OCI-LY7 (cell line): ENCODE measurements at regions not wholly inside any gene's neighbourhood (a gene's known extent, or its start where the extent isn't known, plus 50 kb on each side); places are given as distances from the start of the nearest gene placed in this dataset.

Experiments used
- CTCF ChIP-seq: fragments of 200-600 bp; sonication (generic); conservative IDR thresholded peaks from 2 replicates; pipeline ENCODE4 v1.5.1; 2014; ENCODE audit warnings: mild to moderate bottlenecking, antibody characterized with exemption, low read length, moderate library complexity, mixed read lengths
- EZH2phosphoT487 ChIP-seq: fragments of 200-600 bp; sonication (generic); IDR thresholded peaks from 2 replicates; pipeline ENCODE4 v1.6.1; 2018; ENCODE audit warnings: low read depth, borderline replicate concordance, mild to moderate bottlenecking, mixed run types, antibody characterized with exemption, low read length, moderate library complexity, mixed read lengths

- TF ChIP-seq EZH2phosphoT487 (no peak), CTCF (no peak)
These were observed 154.1 kb downstream of the RPS12 start for GRCh38 chr6:132968419-132968950.
